Smooth muscle cell (in vitro differentiated cells): ENCODE measurements at regions not wholly inside any gene's neighbourhood (a gene's known extent, or its start where the extent isn't known, plus 50 kb on each side); places are given as distances from the start of the nearest gene placed in this dataset.

Experiments used
- DNase-seq: peaks from one replicate; lab custom pipeline; 2025; ENCODE audit not compliant: unreplicated experiment; lab: John Stamatoyannopoulos, UW
- H2AFZ ChIP-seq: fragments of 200-600 bp; sonication (generic); 2 replicates; pipeline ENCODE4 v1.6.0; 2016; ENCODE audit warnings: antibody characterized with exemption, low read depth, mild to moderate bottlenecking
- H3F3A ChIP-seq: fragments of 200-600 bp; sonication (generic); 2 replicates; pipeline ENCODE4 v1.6.0; 2017; ENCODE audit warnings: antibody characterized with exemption, low read depth
- H3K27ac ChIP-seq: fragments of 200-600 bp; sonication (generic); 2 replicates; pipeline ENCODE4 v1.5.1; 2016; ENCODE audit warnings: low read depth, mild to moderate bottlenecking
- H3K27me3 ChIP-seq: fragments of 200-600 bp; sonication (generic); 2 replicates; pipeline ENCODE4 v1.6.1; 2016; ENCODE audit warnings: low read depth, mild to moderate bottlenecking
- H3K36me3 ChIP-seq: fragments of 200-600 bp; sonication (generic); 2 replicates; pipeline ENCODE4 v1.5.1; 2016; ENCODE audit warnings: low read depth
- H3K4me1 ChIP-seq: fragments of 200-600 bp; sonication (generic); 2 replicates; pipeline ENCODE4 v1.5.1; 2016; ENCODE audit warnings: low read depth
- H3K4me2 ChIP-seq: fragments of 200-600 bp; sonication (generic); 2 replicates; pipeline ENCODE4 v1.6.0; 2016; ENCODE audit warnings: mild to moderate bottlenecking
- H3K4me3 ChIP-seq: fragments of 200-600 bp; sonication (generic); 2 replicates; pipeline ENCODE4 v1.5.1; 2016; ENCODE audit warnings: mild to moderate bottlenecking
- H3K79me2 ChIP-seq: fragments of 200-600 bp; sonication (generic); 2 replicates; pipeline ENCODE4 v1.6.0; 2016; ENCODE audit warnings: low read depth, mild to moderate bottlenecking
- H3K9ac ChIP-seq: fragments of 200-600 bp; sonication (generic); 2 replicates; pipeline ENCODE4 v1.6.0; 2016; ENCODE audit warnings: low read depth
- H3K9me3 ChIP-seq: fragments of 200-600 bp; sonication (generic); replicated peaks from 2 replicates; pipeline ENCODE4 v1.5.1; 2016; ENCODE audit warnings: low read depth
- H4K20me1 ChIP-seq: fragments of 200-600 bp; sonication (generic); 2 replicates; pipeline ENCODE4 v1.6.0; 2016; ENCODE audit warnings: low read depth
- CTCF ChIP-seq: fragments of 200-600 bp; sonication (generic); IDR thresholded peaks from 2 replicates; pipeline ENCODE4 v1.5.1; 2017; ENCODE audit warnings: borderline replicate concordance, mild to moderate bottlenecking, antibody characterized with exemption; ENCODE audit not compliant: insufficient read depth, poor library complexity, severe bottlenecking
- WGBS: methylation state at CpG from one replicate; pipeline ENCODE4 v1.1.7; 2016; ENCODE audit warnings: low lambda C conversion rate; 5-methylcytosine and 5-hydroxymethylcytosine counted together

GRCh38 chr6:19979986-19980385 is 142.8 kb downstream of the ID4 start:
- no peak overlapping the region for H3K4me3 ChIP-seq

GRCh38 chr6:19983374-19983773 is 146.2 kb downstream of the ID4 start:
- Histone ChIP-seq H3K4me1 (no peaks in the 10 kb centered on the region), H3K4me2 (no peak overlapping the region), H2AFZ (no peak overlapping the region), H3K27me3 (peaks cover 6% of the 10 kb centered on the region), H3K79me2 (no peaks in the 10 kb centered on the region), H3K36me3 (no peaks in the 10 kb centered on the region), H4K20me1 (no peaks in the 10 kb centered on the region), H3K9me3 (no peaks in the 10 kb centered on the region), H3K4me3 (no peak overlapping the region), H3K9ac (no peak overlapping the region), H3K27ac (no peak overlapping the region), H3F3A (no peaks in the 10 kb centered on the region)
- TF ChIP-seq CTCF = no peak
- no peak for DNase-seq
- WGBS = 89% methylated on average over 11 of the region's 11 CpGs

More at GRCh38 chr6:19979986-19980385, 142.8 kb downstream of the ID4 start:
- Histone ChIP-seq H3F3A (no peaks in the 10 kb centered on the region), H3K4me1 (no peaks in the 10 kb centered on the region), H3K27ac (no peak overlapping the region), H3K27me3 (peaks cover 6% of the 10 kb centered on the region), H3K9ac (no peak overlapping the region), H3K4me2 (no peak overlapping the region), H3K79me2 (no peaks in the 10 kb centered on the region), H2AFZ (no peak overlapping the region), H3K9me3 (no peaks in the 10 kb centered on the region), H4K20me1 (no peaks in the 10 kb centered on the region), H3K36me3 (no peaks in the 10 kb centered on the region)
- no peak for TF ChIP-seq CTCF
- WGBS = 55% methylated on average over 1 of the region's 1 CpG
- DNase-seq = no peak

- Histone ChIP-seq H3K36me3 (no peaks in the 10 kb centered on the region), H3K4me1 (no peaks in the 10 kb centered on the region), H3F3A (no peaks in the 10 kb centered on the region), H3K27ac (no peak overlapping the region), H3K27me3 (peaks cover 6% of the 10 kb centered on the region), H2AFZ (no peak overlapping the region), H4K20me1 (no peaks in the 10 kb centered on the region), H3K4me3 (no peak overlapping the region), H3K79me2 (no peaks in the 10 kb centered on the region), H3K9ac (no peak overlapping the region), H3K9me3 (no peaks in the 10 kb centered on the region), H3K4me2 (no peak overlapping the region)
- 92% methylated on average over 2 of the region's 2 CpGs for WGBS
- DNase-seq = no peak
- no peak for TF ChIP-seq CTCF
These were observed 149.7 kb downstream of the ID4 start for GRCh38 chr6:19986691-19987438.

GRCh38 chr6:19988555-19988954 is 151.4 kb downstream of the ID4 start:
- H3K36me3 ChIP-seq = no peaks in the 10 kb centered on the region
- DNase-seq = no peak
- H3K4me2 ChIP-seq = no peak overlapping the region
- no peak overlapping the region for H3K27ac ChIP-seq
- no peaks in the 10 kb centered on the region for H3K4me1 ChIP-seq
- H3K9me3 ChIP-seq = no peaks in the 10 kb centered on the region
- H2AFZ ChIP-seq = no peak overlapping the region
- 12% methylated on average over 3 of the region's 3 CpGs for WGBS
- no peaks in the 10 kb centered on the region for H3K79me2 ChIP-seq
- H3K27me3 ChIP-seq = peaks cover 10% of the 10 kb centered on the region
- no peak for TF ChIP-seq CTCF
- H3F3A ChIP-seq = no peaks in the 10 kb centered on the region
- no peaks in the 10 kb centered on the region for H4K20me1 ChIP-seq
- no peak overlapping the region for H3K4me3 ChIP-seq
- no peak overlapping the region for H3K9ac ChIP-seq
